Osteocyte (in vitro differentiated cells): ENCODE measurements at regions not wholly inside any gene's neighbourhood (a gene's known extent, or its start where the extent isn't known, plus 50 kb on each side); places are given as distances from the start of the nearest gene placed in this dataset.

Experiments
- DNase-seq: peaks from one replicate; pipeline ENCODE4 v3.0.0; 2021; ENCODE audit warnings: mixed read lengths; ENCODE audit not compliant: unreplicated experiment; ENCODE audit errors: extremely low spot score
- H3K27ac Mint-ChIP-seq: one replicate; pipeline ENCODE4 v1.8.0; 2021; ENCODE audit warnings: mild to moderate bottlenecking, mixed read lengths; ENCODE audit not compliant: unreplicated experiment
- H3K27me3 Mint-ChIP-seq: one replicate; pipeline ENCODE4 v1.8.0; 2021; ENCODE audit warnings: mixed read lengths; ENCODE audit not compliant: unreplicated experiment
- H3K36me3 Mint-ChIP-seq: one replicate; pipeline ENCODE4 v1.8.0; 2021; ENCODE audit warnings: mixed read lengths; ENCODE audit not compliant: unreplicated experiment
- H3K4me1 Mint-ChIP-seq: one replicate; pipeline ENCODE4 v1.8.0; 2021; ENCODE audit warnings: mixed read lengths; ENCODE audit not compliant: unreplicated experiment
- H3K4me3 Mint-ChIP-seq: one replicate; pipeline ENCODE4 v1.8.0; 2021; ENCODE audit warnings: mild to moderate bottlenecking, moderate library complexity, mixed read lengths; ENCODE audit not compliant: unreplicated experiment
- H3K9me3 Mint-ChIP-seq: one replicate; pipeline ENCODE4 v1.8.0; 2021; ENCODE audit warnings: mixed read lengths; ENCODE audit not compliant: unreplicated experiment
- TF ChIP-seq, protein P1 (sequence below): fragments of 200-600 bp; sonication (generic); IDR thresholded peaks from 2 replicates; pipeline ENCODE4 v1.5.0; 2021; ENCODE audit warnings: antibody characterized with exemption, mild to moderate bottlenecking, moderate library complexity

DNA sequence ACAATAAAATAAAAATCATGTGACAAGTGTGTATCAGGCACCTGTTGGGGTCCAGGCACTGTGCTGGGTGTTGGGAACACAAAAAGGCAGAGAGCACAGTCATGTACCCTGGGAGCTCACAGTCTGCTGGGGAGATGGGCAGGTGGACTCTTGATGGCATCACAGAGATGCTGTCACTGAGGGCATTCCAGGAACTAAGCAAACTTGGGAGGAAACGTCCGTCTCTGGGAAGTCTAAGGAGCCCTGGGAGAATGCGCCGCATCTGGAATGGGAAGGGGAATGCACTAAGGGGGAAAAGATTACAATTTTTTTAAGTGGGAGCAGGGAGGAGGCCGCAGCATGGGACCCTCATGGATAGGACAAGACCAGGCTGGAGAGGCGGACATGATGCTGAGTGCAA, 80.9 kb upstream of the ZNF423 start:
- H3K27ac Mint-ChIP-seq: no peak overlapping the region

DNA sequence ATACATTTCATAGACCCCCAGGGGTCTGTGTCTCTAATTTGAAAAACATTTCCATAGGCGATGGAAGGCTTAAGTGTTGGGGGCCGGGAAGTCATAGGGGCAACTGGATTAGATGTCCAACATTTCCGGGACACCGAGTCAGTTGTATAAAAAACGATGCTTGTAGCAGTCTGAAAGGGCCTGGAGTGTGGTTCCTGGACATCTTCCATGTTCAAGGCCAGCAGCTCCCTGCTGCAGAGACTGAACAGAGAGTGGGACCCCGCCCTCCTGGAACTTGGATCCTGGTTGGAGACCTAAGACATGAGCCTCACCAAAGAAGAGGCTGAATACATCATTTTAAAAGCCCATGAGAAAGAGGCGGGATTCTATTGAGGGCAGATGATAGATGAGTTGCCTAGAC, 82.0 kb upstream of the ZNF423 start:
- no peak overlapping the region for H3K4me3 Mint-ChIP-seq
- DNase-seq: no peak
- no peaks in the 10 kb centered on the region for H3K36me3 Mint-ChIP-seq
- peaks cover 10% of the 10 kb centered on the region for H3K4me1 Mint-ChIP-seq
- no peaks in the 10 kb centered on the region for H3K9me3 Mint-ChIP-seq
- H3K27ac Mint-ChIP-seq: no peak overlapping the region
- TF ChIP-seq, protein P1, sequence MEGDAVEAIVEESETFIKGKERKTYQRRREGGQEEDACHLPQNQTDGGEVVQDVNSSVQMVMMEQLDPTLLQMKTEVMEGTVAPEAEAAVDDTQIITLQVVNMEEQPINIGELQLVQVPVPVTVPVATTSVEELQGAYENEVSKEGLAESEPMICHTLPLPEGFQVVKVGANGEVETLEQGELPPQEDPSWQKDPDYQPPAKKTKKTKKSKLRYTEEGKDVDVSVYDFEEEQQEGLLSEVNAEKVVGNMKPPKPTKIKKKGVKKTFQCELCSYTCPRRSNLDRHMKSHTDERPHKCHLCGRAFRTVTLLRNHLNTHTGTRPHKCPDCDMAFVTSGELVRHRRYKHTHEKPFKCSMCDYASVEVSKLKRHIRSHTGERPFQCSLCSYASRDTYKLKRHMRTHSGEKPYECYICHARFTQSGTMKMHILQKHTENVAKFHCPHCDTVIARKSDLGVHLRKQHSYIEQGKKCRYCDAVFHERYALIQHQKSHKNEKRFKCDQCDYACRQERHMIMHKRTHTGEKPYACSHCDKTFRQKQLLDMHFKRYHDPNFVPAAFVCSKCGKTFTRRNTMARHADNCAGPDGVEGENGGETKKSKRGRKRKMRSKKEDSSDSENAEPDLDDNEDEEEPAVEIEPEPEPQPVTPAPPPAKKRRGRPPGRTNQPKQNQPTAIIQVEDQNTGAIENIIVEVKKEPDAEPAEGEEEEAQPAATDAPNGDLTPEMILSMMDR: no peak
- peaks cover 19% of the 10 kb centered on the region for H3K27me3 Mint-ChIP-seq

More for the DNA sequence above, 80.9 kb upstream of the ZNF423 start:
- Mint-ChIP-seq H3K9me3 (no peaks in the 10 kb centered on the region), H3K4me3 (no peak overlapping the region), H3K4me1 (peaks cover 21% of the 10 kb centered on the region), H3K27me3 (peaks cover 8% of the 10 kb centered on the region), H3K36me3 (no peaks in the 10 kb centered on the region)
- DNase-seq: no peak
- TF ChIP-seq, protein P1: no peak

DNA sequence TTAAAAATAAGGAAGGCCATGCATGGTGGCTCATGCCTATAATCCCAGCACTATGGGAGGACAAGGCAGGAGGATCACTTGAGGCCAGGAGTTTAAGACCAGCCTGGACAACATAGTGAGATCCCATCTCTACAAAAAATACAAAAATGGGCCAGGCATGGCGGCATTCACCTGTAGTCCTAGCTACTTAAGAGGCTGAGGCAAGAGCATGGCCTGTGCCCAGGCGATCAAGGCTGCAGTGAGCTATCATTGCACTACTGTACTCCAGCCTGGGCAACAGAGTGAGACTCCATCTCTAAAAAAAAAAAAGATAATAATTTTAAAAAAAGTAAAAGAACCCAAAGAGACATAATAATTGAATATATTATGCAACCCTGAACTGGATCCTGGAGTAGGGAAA, 83.6 kb upstream of the ZNF423 start:
- Mint-ChIP-seq H3K9me3 (no peaks in the 10 kb centered on the region), H3K27me3 (peaks cover 29% of the 10 kb centered on the region), H3K4me1 (peaks cover 2% of the 10 kb centered on the region), H3K4me3 (no peak overlapping the region), H3K36me3 (no peaks in the 10 kb centered on the region), H3K27ac (no peak overlapping the region)
- no peak for DNase-seq
- TF ChIP-seq, protein P1: no peak

DNA sequence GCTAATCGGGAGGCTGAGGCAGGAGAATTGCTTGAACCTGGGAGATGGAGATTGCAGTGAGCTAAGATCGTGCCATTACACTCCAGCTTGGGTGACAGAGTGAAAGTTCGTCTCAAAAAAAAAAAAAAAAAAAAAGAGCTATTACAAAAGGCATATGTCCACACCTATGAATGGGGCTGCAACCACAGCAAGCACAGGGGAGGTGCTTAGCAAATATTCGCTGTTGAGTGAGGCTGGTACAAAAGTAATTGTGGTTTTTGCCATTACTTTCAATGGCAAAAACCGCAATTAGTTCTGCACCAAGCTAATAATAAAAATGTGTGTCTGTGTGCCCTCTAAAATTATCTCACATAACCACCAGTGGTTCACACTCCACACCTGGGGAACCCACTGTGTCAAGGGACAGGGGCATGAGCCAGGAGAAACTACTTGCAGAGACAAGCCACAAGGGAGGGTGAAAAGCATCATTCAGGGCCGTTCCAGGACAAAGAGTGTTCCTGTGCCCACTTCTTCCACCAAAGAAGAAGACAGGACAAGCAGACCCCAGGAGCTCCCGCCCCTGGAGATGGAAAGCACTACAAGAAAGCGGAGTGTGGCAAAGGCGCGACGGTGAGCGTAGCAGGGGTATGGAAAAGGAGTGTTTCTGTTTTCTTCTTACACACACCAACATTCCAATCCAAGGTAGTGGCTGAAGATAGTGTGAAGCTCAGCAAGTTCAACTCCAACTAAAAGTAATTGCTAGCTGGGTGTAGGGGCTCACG, 84.4 kb upstream of the CNEP1R1 start:
- H3K36me3 Mint-ChIP-seq: no peaks in the 10 kb centered on the region
- H3K4me1 Mint-ChIP-seq: no peaks in the 10 kb centered on the region
- TF ChIP-seq, protein P1: no peak

DNA sequence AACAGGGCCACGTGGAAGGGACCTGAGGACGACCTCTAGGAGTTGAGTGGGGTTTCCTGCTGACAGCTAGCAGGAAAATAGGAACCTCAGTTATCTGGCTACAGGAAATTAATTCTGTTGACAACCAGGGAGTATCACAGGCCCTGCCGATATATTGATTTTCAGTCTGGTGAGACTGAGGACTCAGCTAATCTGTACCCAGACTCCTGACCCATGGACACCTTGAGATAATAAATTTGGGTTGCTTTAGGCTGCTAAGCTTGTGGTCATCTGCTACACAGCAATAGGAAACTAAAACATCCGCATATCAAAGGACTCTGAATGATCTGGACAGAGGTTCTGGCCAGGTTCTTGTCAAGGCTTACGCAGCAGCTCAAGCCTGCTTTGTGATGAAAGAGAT, 80.8 kb upstream of the CNEP1R1 start:
- no peak overlapping the region for H3K27ac Mint-ChIP-seq
- H3K4me1 Mint-ChIP-seq: no peaks in the 10 kb centered on the region
- H3K27me3 Mint-ChIP-seq: peaks cover 29% of the 10 kb centered on the region
- H3K9me3 Mint-ChIP-seq: no peaks in the 10 kb centered on the region
- DNase-seq: no peak
- no peaks in the 10 kb centered on the region for H3K36me3 Mint-ChIP-seq
- no peak overlapping the region for H3K4me3 Mint-ChIP-seq
- TF ChIP-seq, protein P1: no peak

More for the DNA sequence above, 84.4 kb upstream of the CNEP1R1 start:
- H3K27me3 Mint-ChIP-seq: peaks cover 29% of the 10 kb centered on the region
- DNase-seq: no peak
- no peak overlapping the region for H3K27ac Mint-ChIP-seq
- no peaks in the 10 kb centered on the region for H3K9me3 Mint-ChIP-seq
- H3K4me3 Mint-ChIP-seq: no peak overlapping the region
